ENCODE measurements at regions not wholly inside any gene's neighbourhood (a gene's known extent, or its start where the extent isn't known, plus 50 kb on each side); places are given as distances from the start of the nearest gene placed in this dataset.
"Not testable (repeated sequence)": the region's sequence is repeated elsewhere in the genome, so short reads cannot be mapped to it uniquely, and the experiment has no call there.

DNA sequence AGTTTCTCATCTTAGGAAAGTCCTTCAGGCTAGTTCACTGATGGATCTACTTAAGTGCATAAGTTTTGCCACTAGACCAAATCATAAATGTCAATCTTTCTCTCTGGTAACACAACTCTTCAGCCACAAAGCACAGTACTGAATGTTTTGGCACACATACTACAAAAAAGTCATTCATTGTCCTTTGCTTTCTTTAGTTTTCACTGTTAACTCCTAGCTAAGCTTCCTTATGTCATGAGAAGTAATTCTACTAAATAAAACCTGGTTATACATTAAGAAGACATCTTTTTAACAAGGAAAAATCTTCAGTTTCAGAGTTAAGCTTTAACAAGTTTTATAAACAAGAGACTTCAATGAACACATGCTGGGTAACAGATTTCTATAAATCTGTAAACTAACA is 379.2 kb upstream of the NFIA start:
- Mint-ChIP-seq H3K36me3 (ENCODE audit: low read depth) (no peaks in the 10 kb centered on the region), H3K4me3 (no peak overlapping the region), H3K4me1 (ENCODE audit: low read depth) (no peaks in the 10 kb centered on the region), H3K9me3 (no peaks in the 10 kb centered on the region), H3K27me3 (ENCODE audit: low read depth) (no peaks in the 10 kb centered on the region), H3K27ac (no peak overlapping the region)

DNA sequence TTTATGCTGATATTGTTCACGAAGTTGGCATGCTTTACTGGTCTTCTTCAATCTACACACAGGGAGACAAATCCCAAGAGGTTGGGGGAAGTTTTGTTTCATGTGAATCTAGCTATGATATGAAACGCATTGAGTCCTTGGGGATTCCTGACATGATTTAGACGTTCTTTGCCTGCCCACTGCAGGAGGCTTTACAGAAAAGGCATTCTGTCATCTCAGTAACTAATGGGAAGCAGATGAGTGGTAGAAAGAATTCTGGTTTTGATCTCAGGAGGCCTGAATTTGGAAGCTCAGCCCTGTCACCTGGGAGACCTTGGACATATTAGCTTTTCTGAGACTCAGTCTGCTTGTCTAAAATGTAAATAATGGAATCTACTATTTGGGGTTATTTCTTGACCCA is 383.0 kb upstream of the NFIA start:
- Mint-ChIP-seq H3K27me3 (ENCODE audit: low read depth) (no peaks in the 10 kb centered on the region), H3K9me3 (no peaks in the 10 kb centered on the region), H3K4me1 (ENCODE audit: low read depth) (no peaks in the 10 kb centered on the region), H3K27ac (no peak overlapping the region), H3K4me3 (no peak overlapping the region), H3K36me3 (ENCODE audit: low read depth) (no peaks in the 10 kb centered on the region)

DNA sequence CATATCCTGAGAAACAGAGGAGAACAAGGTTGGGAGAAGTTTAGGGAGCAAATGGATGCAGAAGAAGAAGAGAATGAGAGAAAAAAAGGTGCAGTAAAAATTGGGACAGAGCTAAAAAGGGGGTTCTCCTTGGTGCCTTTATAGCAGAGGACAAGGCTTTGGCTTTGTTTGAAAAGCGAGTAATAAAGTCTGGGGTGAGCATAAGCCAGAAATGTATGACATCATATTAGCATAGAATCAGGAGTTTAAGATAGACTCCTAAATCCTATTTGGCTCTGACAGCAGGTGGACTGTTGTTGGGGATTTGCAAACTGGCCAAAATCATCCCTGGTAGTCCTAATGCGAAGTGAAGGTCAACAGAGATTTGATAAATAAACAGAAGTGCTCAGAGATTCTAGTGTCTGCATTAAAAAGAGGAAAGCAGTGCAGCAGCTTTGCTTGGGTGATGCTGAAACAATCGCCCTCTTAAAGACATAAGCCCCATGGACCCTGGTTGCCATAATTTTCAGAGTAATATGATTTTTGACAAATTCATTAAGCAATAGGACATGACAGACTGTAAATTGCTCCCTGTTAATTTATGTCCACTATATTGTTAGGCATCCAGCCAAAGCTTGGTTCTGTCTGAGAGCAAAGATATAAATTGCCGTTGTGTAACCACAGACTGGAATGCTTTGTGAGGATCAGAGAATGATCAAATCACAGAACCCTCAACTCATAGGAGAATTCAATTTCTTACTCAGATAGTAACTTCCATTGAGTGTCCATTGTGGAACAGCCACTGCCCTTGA is 385.0 kb upstream of the NFIA start:
- H3K27me3 Mint-ChIP-seq (ENCODE audit: low read depth) = no peaks in the 10 kb centered on the region
- no peak overlapping the region for H3K4me3 Mint-ChIP-seq
- no peaks in the 10 kb centered on the region for H3K4me1 Mint-ChIP-seq (ENCODE audit: low read depth)
- no peaks in the 10 kb centered on the region for H3K36me3 Mint-ChIP-seq (ENCODE audit: low read depth)
- H3K9me3 Mint-ChIP-seq = no peaks in the 10 kb centered on the region
- H3K27ac Mint-ChIP-seq = no peak overlapping the region

DNA sequence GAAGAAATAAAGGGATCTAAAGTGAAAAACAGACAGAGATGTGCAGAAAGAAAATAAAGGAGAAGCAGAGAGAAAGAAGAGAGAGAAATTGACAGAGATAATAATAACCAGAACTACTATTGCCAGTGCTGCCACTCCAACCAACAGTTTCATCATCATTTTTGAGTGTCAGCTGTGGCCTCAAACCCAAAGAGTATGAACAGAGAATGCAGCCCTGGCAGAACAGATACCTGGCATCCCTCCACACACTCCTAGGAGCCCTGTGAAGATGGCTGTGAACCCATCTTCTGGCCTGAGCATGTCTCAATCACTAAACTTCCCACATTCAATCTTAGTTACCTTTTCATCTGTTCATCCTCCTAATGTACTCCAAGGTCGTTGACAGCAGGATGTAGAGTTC is 385.8 kb upstream of the NFIA start:
- Mint-ChIP-seq H3K9me3 (no peaks in the 10 kb centered on the region), H3K36me3 (ENCODE audit: low read depth) (no peaks in the 10 kb centered on the region), H3K27ac (no peak overlapping the region), H3K4me1 (ENCODE audit: low read depth) (no peaks in the 10 kb centered on the region), H3K27me3 (ENCODE audit: low read depth) (no peaks in the 10 kb centered on the region), H3K4me3 (no peak overlapping the region)

DNA sequence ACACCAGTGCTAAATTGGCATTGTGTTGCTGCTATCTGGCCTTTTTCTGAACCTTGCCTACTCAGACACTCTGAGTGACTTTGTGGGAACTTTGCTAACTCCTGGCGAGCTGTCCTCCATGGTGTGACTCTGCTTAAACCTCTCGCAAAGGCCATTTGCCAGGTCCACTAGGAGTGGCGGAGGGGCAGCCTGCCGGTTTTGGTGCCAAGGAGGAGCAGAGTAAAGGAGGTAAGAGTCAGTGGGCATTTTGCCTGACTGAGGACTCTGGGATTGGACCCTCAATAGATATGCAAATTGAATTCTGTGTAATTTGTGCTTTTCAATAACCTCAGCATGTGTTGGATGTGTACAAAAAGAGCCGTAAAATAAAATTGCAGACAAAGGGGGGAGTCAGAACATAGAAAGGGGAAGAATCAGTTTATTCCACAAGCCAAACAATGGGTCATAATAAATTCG is 386.6 kb upstream of the NFIA start:
- Mint-ChIP-seq H3K36me3 (ENCODE audit: low read depth) (no peaks in the 10 kb centered on the region), H3K9me3 (no peaks in the 10 kb centered on the region), H3K27ac (no peak overlapping the region), H3K4me1 (ENCODE audit: low read depth) (no peaks in the 10 kb centered on the region), H3K4me3 (no peak overlapping the region), H3K27me3 (ENCODE audit: low read depth) (no peaks in the 10 kb centered on the region)

DNA sequence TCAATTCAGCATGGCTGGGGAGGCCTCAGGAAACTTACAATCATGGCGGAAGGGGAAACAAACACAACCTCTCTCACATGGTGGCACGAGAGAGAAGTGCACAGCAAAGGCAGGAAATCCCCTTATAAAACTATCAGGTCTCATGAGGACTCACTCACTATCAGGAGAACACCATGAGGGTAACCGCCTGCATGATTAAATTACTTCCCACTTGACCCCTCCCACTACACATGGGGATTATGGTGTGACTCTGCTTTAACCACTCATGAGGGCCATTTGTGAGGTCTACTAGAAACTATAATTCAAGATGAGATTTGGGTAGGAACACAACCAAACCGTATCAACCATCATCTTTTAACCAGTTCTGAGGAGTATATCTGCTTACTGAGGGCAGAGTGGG is 387.4 kb upstream of the NFIA start:
- Mint-ChIP-seq H3K4me1 (ENCODE audit: low read depth) (no peaks in the 10 kb centered on the region), H3K9me3 (no peaks in the 10 kb centered on the region), H3K27me3 (ENCODE audit: low read depth) (no peaks in the 10 kb centered on the region), H3K27ac (no peak overlapping the region), H3K4me3 (no peak overlapping the region), H3K36me3 (ENCODE audit: low read depth) (no peaks in the 10 kb centered on the region)

DNA sequence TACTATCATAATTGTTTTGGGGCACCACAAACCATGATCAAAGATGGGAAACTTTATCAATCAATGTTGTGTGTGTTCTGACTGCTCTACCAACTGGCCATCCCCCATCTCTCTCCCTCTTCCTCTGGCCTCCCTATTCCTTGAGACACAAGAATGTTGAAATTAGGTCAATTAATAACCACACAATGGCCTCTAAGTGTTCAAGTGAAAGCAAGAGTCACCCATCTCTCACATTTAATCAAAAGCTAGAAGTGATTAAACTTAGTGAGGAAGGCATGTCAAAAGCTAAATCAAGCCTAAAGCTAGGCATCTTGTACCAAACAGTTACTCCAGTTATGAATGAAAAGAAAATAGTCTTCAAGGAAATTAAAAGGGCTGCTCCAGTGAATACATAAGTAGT is 390.3 kb upstream of the NFIA start:
- Mint-ChIP-seq H3K27me3 (ENCODE audit: low read depth) (no peaks in the 10 kb centered on the region), H3K27ac (no peak overlapping the region), H3K4me1 (ENCODE audit: low read depth) (no peaks in the 10 kb centered on the region), H3K9me3 (peaks cover 7% of the 10 kb centered on the region), H3K4me3 (no peak overlapping the region), H3K36me3 (ENCODE audit: low read depth) (no peaks in the 10 kb centered on the region)

DNA sequence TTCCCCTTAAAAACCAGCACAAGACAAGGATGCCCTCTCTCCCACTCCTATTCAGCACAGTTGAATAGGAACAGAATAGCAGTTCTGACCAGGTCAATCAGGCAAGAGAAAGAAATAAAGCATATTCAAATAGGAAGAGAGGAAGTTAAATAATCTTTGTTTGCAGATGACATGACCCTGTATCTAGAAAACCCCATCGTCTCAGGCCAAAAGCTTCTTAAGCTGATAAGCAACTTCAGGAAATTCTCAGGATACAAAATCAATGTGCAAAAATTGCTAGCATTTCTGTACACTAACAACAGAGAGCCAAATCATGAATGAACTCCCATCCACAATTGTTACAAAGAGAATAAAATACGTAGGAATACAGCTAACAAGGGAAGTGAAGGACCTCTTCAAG is 394.1 kb upstream of the NFIA start:
- not testable (repeated sequence) for H3K27me3 Mint-ChIP-seq (ENCODE audit: low read depth); H3K36me3 Mint-ChIP-seq (ENCODE audit: low read depth); H3K4me3 Mint-ChIP-seq; H3K4me1 Mint-ChIP-seq (ENCODE audit: low read depth); H3K9me3 Mint-ChIP-seq; H3K27ac Mint-ChIP-seq

DNA sequence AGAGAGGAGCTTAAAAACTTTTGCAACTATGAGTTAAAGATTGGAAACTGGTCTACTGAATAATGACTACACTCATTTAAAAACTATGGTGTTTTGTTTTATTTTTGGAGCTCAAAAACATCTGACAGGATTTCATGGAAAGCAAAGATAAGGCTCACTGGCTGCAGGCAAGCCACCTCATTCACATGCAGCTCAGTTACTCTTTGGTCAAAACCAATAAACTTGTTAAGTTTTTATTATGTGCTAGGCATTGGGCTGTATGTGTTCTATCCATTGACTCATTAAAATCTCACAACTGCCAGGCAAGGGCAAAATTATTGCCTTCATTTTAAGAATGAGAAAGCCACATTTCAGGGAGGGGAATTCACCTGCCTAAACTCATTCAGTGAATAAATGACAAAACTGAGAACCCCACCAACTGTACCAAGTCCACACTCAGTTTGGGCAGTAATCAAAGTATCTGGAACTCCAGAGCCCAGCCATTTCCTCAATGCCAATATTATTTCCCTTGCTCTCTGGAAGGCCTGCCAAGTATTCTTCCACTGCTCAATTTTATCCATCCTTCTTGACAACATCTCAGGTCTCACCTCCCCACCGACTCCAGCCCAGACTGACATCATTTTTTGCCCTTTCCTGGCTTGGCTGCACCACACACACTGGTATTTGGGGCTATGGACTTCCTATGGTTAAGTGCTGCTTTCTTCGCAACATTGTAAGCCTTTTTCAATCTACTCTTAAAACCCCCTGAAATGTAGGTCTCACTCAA is 401.1 kb upstream of the NFIA start:
- H3K9me3 Mint-ChIP-seq = no peaks in the 10 kb centered on the region
- H3K36me3 Mint-ChIP-seq (ENCODE audit: low read depth) = no peaks in the 10 kb centered on the region
- H3K4me1 Mint-ChIP-seq (ENCODE audit: low read depth) = no peaks in the 10 kb centered on the region
- H3K27ac Mint-ChIP-seq = no peak overlapping the region
- no peak overlapping the region for H3K4me3 Mint-ChIP-seq
- no peaks in the 10 kb centered on the region for H3K27me3 Mint-ChIP-seq (ENCODE audit: low read depth)

DNA sequence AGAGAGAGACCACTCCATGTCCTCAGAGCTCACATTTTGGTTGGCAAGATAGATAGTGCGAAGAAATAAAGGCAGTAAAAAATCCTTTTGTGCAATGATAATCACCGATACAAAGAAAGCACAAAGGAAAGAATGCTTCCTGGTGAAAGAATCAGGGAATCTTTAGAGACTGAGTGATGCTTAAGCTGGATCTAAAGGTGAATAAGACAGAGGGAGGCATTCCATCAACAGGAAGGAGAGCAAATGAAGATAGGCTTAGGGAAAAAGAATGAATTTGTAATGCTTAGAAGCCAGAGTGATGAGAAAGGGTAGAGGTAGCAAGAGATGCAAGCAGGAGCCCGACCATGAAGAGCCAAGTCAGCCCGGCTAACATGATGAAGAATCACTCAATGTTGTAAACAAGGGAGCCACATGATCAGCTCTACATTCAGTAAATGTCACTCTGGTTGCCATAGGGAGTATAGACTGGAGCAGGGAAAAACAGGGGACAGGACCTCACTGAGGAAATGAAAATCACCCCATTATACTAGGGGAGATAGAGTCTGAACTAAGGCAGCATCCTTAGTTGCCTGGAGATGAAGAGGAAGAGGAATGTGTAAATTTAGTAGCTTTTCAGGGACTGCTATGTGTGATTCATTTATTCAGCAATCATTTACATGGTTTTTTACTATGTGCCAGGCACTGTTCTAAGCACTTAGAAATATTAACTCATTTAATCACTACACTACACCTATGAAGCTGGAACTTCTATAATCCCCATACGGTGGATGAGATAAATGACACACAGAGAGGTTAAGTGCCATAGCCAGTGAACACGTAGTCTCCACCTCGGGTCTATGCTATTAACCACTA is 402.6 kb upstream of the NFIA start:
- no peak overlapping the region for H3K4me3 Mint-ChIP-seq
- H3K9me3 Mint-ChIP-seq = no peaks in the 10 kb centered on the region
- no peak overlapping the region for H3K27ac Mint-ChIP-seq
- H3K36me3 Mint-ChIP-seq (ENCODE audit: low read depth) = no peaks in the 10 kb centered on the region
- no peaks in the 10 kb centered on the region for H3K4me1 Mint-ChIP-seq (ENCODE audit: low read depth)
- H3K27me3 Mint-ChIP-seq (ENCODE audit: low read depth) = no peaks in the 10 kb centered on the region

DNA sequence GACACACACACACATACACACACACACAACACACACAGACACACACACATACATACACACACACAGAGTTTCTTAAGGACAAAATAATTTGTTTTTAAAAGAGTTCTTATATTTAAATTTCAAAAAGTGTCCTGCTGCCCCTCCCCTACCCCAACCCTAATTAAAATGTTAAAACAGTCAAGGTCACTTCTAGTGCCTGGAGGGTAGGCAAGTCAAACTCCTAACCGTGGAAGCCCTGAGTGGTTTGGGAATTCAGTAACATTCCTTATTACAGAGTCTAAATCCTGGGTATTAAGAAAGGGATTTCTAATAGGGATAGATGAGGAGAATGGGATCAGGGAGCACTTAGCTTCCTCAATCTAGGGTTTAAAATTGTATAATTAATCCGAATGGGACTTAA is 403.6 kb upstream of the NFIA start:
- H3K9me3 Mint-ChIP-seq = no peaks in the 10 kb centered on the region
- no peaks in the 10 kb centered on the region for H3K36me3 Mint-ChIP-seq (ENCODE audit: low read depth)
- H3K27me3 Mint-ChIP-seq (ENCODE audit: low read depth) = no peaks in the 10 kb centered on the region
- no peaks in the 10 kb centered on the region for H3K4me1 Mint-ChIP-seq (ENCODE audit: low read depth)
- no peak overlapping the region for H3K27ac Mint-ChIP-seq
- H3K4me3 Mint-ChIP-seq = no peak overlapping the region

DNA sequence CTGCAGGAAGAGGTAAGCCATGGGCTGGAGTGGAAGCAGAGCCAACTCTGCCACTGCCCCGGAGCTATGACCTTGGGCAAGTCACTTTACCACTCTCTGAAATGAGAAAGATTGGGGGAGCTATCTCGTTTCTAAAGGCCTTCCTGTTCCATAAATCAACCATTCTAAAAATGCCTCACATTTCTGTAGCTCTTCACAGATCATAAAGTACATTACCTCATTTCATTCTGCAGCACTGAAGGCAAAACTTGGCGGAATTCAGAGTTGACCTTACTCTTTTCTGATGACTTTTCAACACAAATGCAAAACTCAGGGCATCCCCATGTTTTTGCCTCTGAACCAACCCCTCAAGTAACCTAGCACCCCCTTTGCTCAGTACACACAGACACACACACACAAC is 404.0 kb upstream of the NFIA start:
- Mint-ChIP-seq H3K4me3 (no peak overlapping the region), H3K4me1 (ENCODE audit: low read depth) (no peaks in the 10 kb centered on the region), H3K36me3 (ENCODE audit: low read depth) (no peaks in the 10 kb centered on the region), H3K27me3 (ENCODE audit: low read depth) (no peaks in the 10 kb centered on the region), H3K27ac (no peak overlapping the region), H3K9me3 (no peaks in the 10 kb centered on the region)

DNA sequence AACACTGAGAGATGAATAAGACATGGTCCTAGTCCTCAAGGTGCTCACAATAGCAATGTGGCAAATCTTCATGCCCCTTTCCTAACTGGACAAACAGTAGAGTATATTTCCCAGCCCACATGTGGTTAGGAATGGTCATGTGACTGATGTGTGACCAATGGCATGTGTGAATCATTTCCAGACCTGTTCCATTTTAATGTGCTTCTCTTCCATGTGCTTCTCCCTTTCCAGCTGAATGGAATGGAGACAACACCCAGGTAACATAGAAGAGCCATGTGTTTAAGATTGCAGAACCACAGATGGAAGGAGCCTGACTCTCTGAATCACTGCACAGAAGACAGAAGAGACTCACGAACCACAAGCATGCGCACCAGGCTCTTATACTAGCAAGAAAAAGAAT is 409.9 kb upstream of the NFIA start:
- Mint-ChIP-seq H3K27ac (no peak overlapping the region), H3K36me3 (ENCODE audit: low read depth) (no peaks in the 10 kb centered on the region), H3K9me3 (no peaks in the 10 kb centered on the region), H3K4me3 (no peak overlapping the region), H3K27me3 (ENCODE audit: low read depth) (no peaks in the 10 kb centered on the region), H3K4me1 (ENCODE audit: low read depth) (no peaks in the 10 kb centered on the region)

DNA sequence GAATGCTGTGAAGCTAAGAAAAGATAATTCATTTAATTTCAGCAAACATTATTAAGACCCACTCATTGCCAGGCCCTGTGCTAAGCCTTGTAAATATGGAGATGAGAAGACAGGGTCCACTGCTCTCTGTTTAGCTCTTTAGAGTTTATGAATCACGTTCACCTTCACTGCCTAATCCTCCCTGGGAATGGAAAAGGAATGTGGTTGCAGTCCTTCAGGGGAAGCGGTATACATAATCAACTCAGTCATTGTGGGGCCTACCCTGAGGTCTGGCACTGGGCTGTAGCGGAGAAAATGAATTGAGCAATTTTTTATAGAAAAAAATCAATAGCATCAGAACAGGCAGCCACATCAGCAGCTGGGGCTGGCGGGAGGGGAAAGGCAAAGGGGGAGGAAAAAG is 412.1 kb upstream of the NFIA start:
- Mint-ChIP-seq H3K36me3 (ENCODE audit: low read depth) (no peaks in the 10 kb centered on the region), H3K4me1 (ENCODE audit: low read depth) (no peaks in the 10 kb centered on the region), H3K4me3 (no peak overlapping the region), H3K9me3 (no peaks in the 10 kb centered on the region), H3K27ac (no peak overlapping the region), H3K27me3 (ENCODE audit: low read depth) (no peaks in the 10 kb centered on the region)

DNA sequence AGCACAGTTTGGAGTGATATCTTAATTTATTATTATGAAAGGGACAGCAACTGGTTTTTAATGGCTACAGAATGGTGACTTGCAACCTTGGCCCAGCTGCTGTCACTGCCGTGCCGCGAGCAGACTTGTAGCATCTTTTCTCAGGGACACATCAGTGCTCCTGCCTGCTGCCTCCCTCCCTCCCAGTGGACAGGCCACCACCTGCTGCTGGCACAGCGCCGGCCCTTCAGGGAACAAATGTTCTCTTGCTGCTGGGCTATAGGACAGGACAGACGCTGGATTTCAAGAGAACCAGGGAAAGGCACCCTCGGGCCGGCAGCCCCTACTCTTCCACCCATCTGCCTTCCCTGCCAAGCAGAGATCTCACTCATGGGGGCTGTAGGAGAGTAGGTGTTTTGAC is 413.8 kb upstream of the NFIA start:
- Mint-ChIP-seq H3K36me3 (ENCODE audit: low read depth) (no peaks in the 10 kb centered on the region), H3K27ac (no peak overlapping the region), H3K4me1 (ENCODE audit: low read depth) (no peaks in the 10 kb centered on the region), H3K9me3 (no peaks in the 10 kb centered on the region), H3K4me3 (no peak overlapping the region), H3K27me3 (ENCODE audit: low read depth) (no peaks in the 10 kb centered on the region)

All from T-helper 1 cell treated with Interleukin-12 subunit alpha and Interleukin-12 subunit beta and Interleukin-4 antibody, amounts not matched to agents 30 μg/mL and 1 μg/mL, for 36 hours (primary cell).